ENCODE measurements at regions not wholly inside any gene's neighbourhood (a gene's known extent, or its start where the extent isn't known, plus 50 kb on each side); places are given as distances from the start of the nearest gene placed in this dataset.

GRCh38 chr9:102114557-102114956 lies 376.1 kb upstream of the GRIN3A start:
- DNase-seq = no peak

GRCh38 chr9:102113191-102113590 lies 374.7 kb upstream of the GRIN3A start:
- DNase-seq = no peak

- DNase-seq = no peak
Measured at GRCh38 chr9:102106439-102106838, 368.0 kb upstream of the GRIN3A start.

GRCh38 chr9:102101723-102102122 lies 363.3 kb upstream of the GRIN3A start:
- no peak for DNase-seq

- DNase-seq = no peak
Measured at GRCh38 chr9:102087141-102087540, 348.7 kb upstream of the GRIN3A start.

GRCh38 chr9:102085548-102085947 lies 347.1 kb upstream of the GRIN3A start:
- DNase-seq = no peak

GRCh38 chr9:102072059-102072764 lies 333.8 kb upstream of the GRIN3A start:
- DNase-seq = no peak

GRCh38 chr9:102069969-102070368 lies 331.5 kb upstream of the GRIN3A start:
- no peak for DNase-seq

GRCh38 chr9:102054811-102055210 lies 316.4 kb upstream of the GRIN3A start:
- DNase-seq = no peak

GRCh38 chr9:102049586-102050246 lies 311.3 kb upstream of the GRIN3A start:
- no peak for DNase-seq

GRCh38 chr9:102047549-102047948 lies 309.1 kb upstream of the GRIN3A start:
- DNase-seq = no peak

GRCh38 chr9:102044133-102044532 lies 305.7 kb upstream of the GRIN3A start:
- DNase-seq = no peak

- DNase-seq = no peak
Measured at GRCh38 chr9:102038006-102038405, 299.6 kb upstream of the GRIN3A start.

GRCh38 chr9:102035929-102036328 lies 297.5 kb upstream of the GRIN3A start:
- DNase-seq = no peak

- no peak for DNase-seq
Measured at GRCh38 chr9:102032614-102033013, 294.2 kb upstream of the GRIN3A start.

- no peak for DNase-seq
Measured at GRCh38 chr9:102000956-102001355, 262.5 kb upstream of the GRIN3A start.

- peak; percentile 81 for DNase-seq
Measured at GRCh38 chr9:101999441-101999840, 261.0 kb upstream of the GRIN3A start.

- no peak for DNase-seq
Measured at GRCh38 chr9:101995231-101995630, 256.8 kb upstream of the GRIN3A start.

GRCh38 chr9:101993771-101994170 lies 255.3 kb upstream of the GRIN3A start:
- no peak for DNase-seq

- no peak for DNase-seq
Measured at GRCh38 chr9:101991926-101992325, 253.5 kb upstream of the GRIN3A start.

GRCh38 chr9:101977614-101978210 lies 239.3 kb upstream of the GRIN3A start:
- DNase-seq = peak; percentile 33

GRCh38 chr9:101970609-101971008 lies 232.2 kb upstream of the GRIN3A start:
- DNase-seq = no peak

GRCh38 chr9:101968392-101968791 lies 229.9 kb upstream of the GRIN3A start:
- no peak for DNase-seq

GRCh38 chr9:101966691-101967090 lies 228.2 kb upstream of the GRIN3A start:
- no peak for DNase-seq

All from NCI-H1092 (cell line).